Keratinocyte (primary cell): ENCODE measurements at regions not wholly inside any gene's neighbourhood (a gene's known extent, or its start where the extent isn't known, plus 50 kb on each side); places are given as distances from the start of the nearest gene placed in this dataset.

ENCODE experiments used
- DNase-seq: peaks from one replicate; pipeline ENCODE4 v3.0.0-alpha.2; 2011; ENCODE audit warnings: low read depth, missing footprints, low spot score
- FAIRE-seq: peaks from 2 replicates; lab custom pipeline; 2011; peaks lifted over from hg19 to GRCh38; lab: Jason Lieb, UNC
- H2AFZ ChIP-seq: 2 replicates; pipeline ENCODE4 v1.6.0; 2012; ENCODE audit warnings: low read length, control low read depth, inconsistent platforms; ENCODE audit not compliant: control insufficient read depth
- H3K27ac ChIP-seq: 2 replicates; pipeline ENCODE4 v1.5.1; 2011; ENCODE audit warnings: low read length; ENCODE audit not compliant: control insufficient read depth, insufficient read depth
- H3K27me3 ChIP-seq: 3 replicates; pipeline ENCODE4 v1.6.0; 2011; ENCODE audit warnings: low read length; ENCODE audit not compliant: control insufficient read depth, insufficient read depth; ENCODE audit errors: extremely low read depth
- H3K36me3 ChIP-seq, 2 experiments: 2 replicates in 1 of 2; 3 replicates in 1 of 2; pipeline ENCODE4 v1.5.1; 2011; ENCODE audit warnings: low read length in 2 of 2, mild to moderate bottlenecking in 1 of 2; ENCODE audit not compliant: control insufficient read depth in 2 of 2, insufficient read depth in 2 of 2; ENCODE audit errors: extremely low read depth in 1 of 2
- H3K4me1 ChIP-seq: 3 replicates; pipeline ENCODE4 v1.5.1; 2011; ENCODE audit warnings: low read length; ENCODE audit not compliant: control insufficient read depth, insufficient read depth; ENCODE audit errors: extremely low read depth
- H3K4me2 ChIP-seq: 3 replicates; pipeline ENCODE4 v1.6.0; 2011; ENCODE audit warnings: low read depth, low read length; ENCODE audit not compliant: control insufficient read depth, insufficient read depth; ENCODE audit errors: extremely low read depth
- H3K4me3 ChIP-seq, 3 experiments: fragments of 200-600 bp in 1 of 3; sonication (generic) in 1 of 3; 2 replicates in 2 of 3; 3 replicates in 1 of 3; pipeline ENCODE4 v1.5.1; 2011 to 2016; ENCODE audit warnings: low read length in 3 of 3, mild to moderate bottlenecking in 3 of 3, control low read depth in 2 of 3, inconsistent platforms in 1 of 3, low read depth in 1 of 3, mixed read lengths in 1 of 3, mixed run types in 1 of 3, moderate library complexity in 1 of 3; ENCODE audit not compliant: control insufficient read depth in 2 of 3, insufficient read depth in 2 of 3; ENCODE audit errors: extremely low read depth in 1 of 3
- H3K79me2 ChIP-seq: 2 replicates; pipeline ENCODE4 v1.6.0; 2012; ENCODE audit warnings: low read length; ENCODE audit not compliant: control insufficient read depth, insufficient read depth
- H3K9ac ChIP-seq: 3 replicates; pipeline ENCODE4 v1.6.0; 2011; ENCODE audit warnings: low read length; ENCODE audit not compliant: control insufficient read depth, insufficient read depth; ENCODE audit errors: extremely low read depth
- H3K9me1 ChIP-seq: 3 replicates; pipeline ENCODE4 v1.6.0; 2011; ENCODE audit warnings: low read length; ENCODE audit not compliant: control insufficient read depth, insufficient read depth; ENCODE audit errors: extremely low read depth
- H3K9me3 ChIP-seq: 2 replicates; pipeline ENCODE4 v1.5.1; 2012; ENCODE audit warnings: low read depth, low read length; ENCODE audit not compliant: control insufficient read depth
- H4K20me1 ChIP-seq: 3 replicates; pipeline ENCODE4 v1.6.0; 2011; ENCODE audit warnings: low read length; ENCODE audit not compliant: control insufficient read depth, insufficient read depth; ENCODE audit errors: extremely low read depth
- EZH2 ChIP-seq: IDR thresholded peaks from one replicate; pipeline ENCODE4 v1.6.1; 2012; ENCODE audit warnings: inconsistent platforms, mild to moderate bottlenecking, low read length, moderate library complexity
- dilution Hi-C: fragments of 300-500 bp; cut with MboI; formaldehyde crosslinking; loops from one replicate; pipeline ENCODE4 v1.7.0; 2020; ENCODE audit warnings: low sequenced_read_pairs; ENCODE audit not compliant: extremely low pct_ligation_motif_present
- TF ChIP-seq, protein P1 (sequence below), 3 experiments: IDR thresholded peaks in 1 of 3; conservative IDR thresholded peaks in 1 of 3; optimal IDR thresholded peaks in 1 of 3; 2 replicates in 2 of 3; 3 replicates in 1 of 3; pipeline versions ENCODE3 to v1.5.1; 2011; ENCODE audit warnings: low read length in 3 of 3, mild to moderate bottlenecking in 3 of 3, moderate library complexity in 2 of 3, control low read depth in 1 of 3, inconsistent platforms in 1 of 3; ENCODE audit not compliant: insufficient read depth in 2 of 3; ENCODE audit errors: extremely low read depth in 1 of 3

DNA sequence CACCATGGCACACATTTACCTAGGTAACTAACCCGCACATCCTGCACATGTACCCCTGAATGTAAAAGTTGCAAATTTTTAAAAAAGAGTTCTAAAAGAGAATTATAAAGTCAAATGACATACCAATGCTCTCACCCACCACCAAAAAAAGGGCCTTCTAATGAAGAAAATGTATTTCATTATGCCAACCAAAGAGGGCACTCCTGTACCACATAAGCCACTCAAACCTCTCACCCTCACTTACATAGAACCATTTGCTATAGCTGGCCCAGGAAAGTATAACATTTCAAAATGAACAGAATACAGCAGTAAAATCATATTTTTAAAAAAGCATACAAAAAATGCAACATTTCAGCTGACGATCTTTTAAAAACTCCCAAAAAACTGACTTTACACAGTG lies 241.5 kb upstream of the PKDCC start:
- H3K4me1 ChIP-seq = no peaks in the 10 kb centered on the region
- TF ChIP-seq, protein P1, sequence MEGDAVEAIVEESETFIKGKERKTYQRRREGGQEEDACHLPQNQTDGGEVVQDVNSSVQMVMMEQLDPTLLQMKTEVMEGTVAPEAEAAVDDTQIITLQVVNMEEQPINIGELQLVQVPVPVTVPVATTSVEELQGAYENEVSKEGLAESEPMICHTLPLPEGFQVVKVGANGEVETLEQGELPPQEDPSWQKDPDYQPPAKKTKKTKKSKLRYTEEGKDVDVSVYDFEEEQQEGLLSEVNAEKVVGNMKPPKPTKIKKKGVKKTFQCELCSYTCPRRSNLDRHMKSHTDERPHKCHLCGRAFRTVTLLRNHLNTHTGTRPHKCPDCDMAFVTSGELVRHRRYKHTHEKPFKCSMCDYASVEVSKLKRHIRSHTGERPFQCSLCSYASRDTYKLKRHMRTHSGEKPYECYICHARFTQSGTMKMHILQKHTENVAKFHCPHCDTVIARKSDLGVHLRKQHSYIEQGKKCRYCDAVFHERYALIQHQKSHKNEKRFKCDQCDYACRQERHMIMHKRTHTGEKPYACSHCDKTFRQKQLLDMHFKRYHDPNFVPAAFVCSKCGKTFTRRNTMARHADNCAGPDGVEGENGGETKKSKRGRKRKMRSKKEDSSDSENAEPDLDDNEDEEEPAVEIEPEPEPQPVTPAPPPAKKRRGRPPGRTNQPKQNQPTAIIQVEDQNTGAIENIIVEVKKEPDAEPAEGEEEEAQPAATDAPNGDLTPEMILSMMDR (optimal IDR thresholded peaks at IDR 0.05 in 1 of 3, IDR thresholded peaks at IDR 0.05 in 1 of 3, conservative IDR thresholded peaks at IDR 0.05 in 1 of 3; ENCODE audit: extremely low read depth in 1 of 3, insufficient read depth in 2 of 3, low read length in 3 of 3) = no peak
- no peak for TF ChIP-seq EZH2
- FAIRE-seq (no peak), DNase-seq (no peak)
- H2AFZ ChIP-seq = no peak overlapping the region
- no peak overlapping the region for H3K4me2 ChIP-seq
- H3K9ac ChIP-seq = no peak overlapping the region
- H3K36me3 ChIP-seq = no peaks in the 10 kb centered on the region
- no peaks in the 10 kb centered on the region for H3K9me3 ChIP-seq
- H3K4me3 ChIP-seq = no peak overlapping the region
- dilution Hi-C loops = no loop called here
- H3K27me3 ChIP-seq = no peaks in the 10 kb centered on the region
- H4K20me1 ChIP-seq = no peaks in the 10 kb centered on the region
- no peaks in the 10 kb centered on the region for H3K79me2 ChIP-seq
- H3K9me1 ChIP-seq = no peaks in the 10 kb centered on the region
- no peak overlapping the region for H3K27ac ChIP-seq

DNA sequence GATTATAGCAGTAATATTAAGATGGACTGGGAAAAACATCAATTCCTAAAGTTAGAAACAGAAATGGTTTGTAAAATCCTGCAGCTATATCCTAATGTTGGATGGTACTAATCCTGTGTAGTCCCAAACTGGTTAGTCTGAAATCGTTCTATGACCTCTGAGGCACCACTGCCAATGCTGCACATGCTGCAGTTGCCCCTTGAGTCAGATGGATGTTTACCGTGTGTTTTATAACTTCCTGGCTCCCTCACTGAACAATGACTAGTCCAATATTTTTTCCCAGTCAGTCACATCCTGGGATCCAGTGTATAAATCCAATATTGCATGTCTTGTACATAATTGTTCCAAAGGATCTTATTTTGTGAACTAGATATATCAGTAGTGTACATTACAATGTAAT lies 226.7 kb upstream of the PKDCC start:
- no peak for TF ChIP-seq EZH2
- TF ChIP-seq, protein P1 (optimal IDR thresholded peaks at IDR 0.05 in 1 of 3, IDR thresholded peaks at IDR 0.05 in 1 of 3, conservative IDR thresholded peaks at IDR 0.05 in 1 of 3; ENCODE audit: extremely low read depth in 1 of 3, insufficient read depth in 2 of 3, low read length in 3 of 3) = no peak
- Histone ChIP-seq H3K4me1 (no peaks in the 10 kb centered on the region), H4K20me1 (no peaks in the 10 kb centered on the region), H3K27ac (no peak overlapping the region), H3K4me3 (no peak overlapping the region), H3K36me3 (no peaks in the 10 kb centered on the region), H3K4me2 (no peak overlapping the region), H2AFZ (no peak overlapping the region), H3K9me3 (no peaks in the 10 kb centered on the region), H3K79me2 (no peaks in the 10 kb centered on the region), H3K9me1 (no peaks in the 10 kb centered on the region), H3K27me3 (no peaks in the 10 kb centered on the region), H3K9ac (no peak overlapping the region)
- no peak for FAIRE-seq
- dilution Hi-C loops = no loop called here
- no peak for DNase-seq
